ENCODE measurements at regions not wholly inside any gene's neighbourhood (a gene's known extent, or its start where the extent isn't known, plus 50 kb on each side); places are given as distances from the start of the nearest gene placed in this dataset.

DNA sequence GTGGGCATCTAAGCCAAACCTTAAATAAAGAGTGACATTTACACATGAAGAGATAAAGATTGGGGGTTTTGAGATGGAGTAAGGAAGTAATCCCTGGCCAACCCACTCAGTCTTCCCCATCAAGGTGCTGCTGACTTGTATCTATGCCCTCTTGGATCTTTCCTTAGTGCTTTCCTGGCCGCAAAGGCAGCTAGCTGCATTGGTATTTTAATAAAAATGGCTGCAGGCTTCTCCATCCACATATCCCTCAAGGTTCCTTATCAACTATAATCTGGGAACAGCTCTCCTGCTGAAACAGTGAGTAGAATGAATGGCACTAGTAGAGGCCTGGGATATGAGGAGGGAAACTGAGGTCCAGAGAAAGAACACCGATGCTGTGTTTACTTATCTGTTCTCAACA, 122.2 kb upstream of the ANKRD28 start:
- DNase-seq (no peak), ATAC-seq (replicated peaks in 1 of 4) (no peak)
- no peaks in the 10 kb centered on the region for H3K9me3 Mint-ChIP-seq
- ChIA-PET CTCF (interaction anchor here in 1 of 2 donors (0.6 kb wide), 1 partner anchor 294 kb away, joined by 4 read pairs; no protein-coding TSS in a partner anchor), POLR2A (no interaction called here)
- H3K4me1 Mint-ChIP-seq: no peaks in the 10 kb centered on the region
- peaks cover 0 to 2% of the 10 kb centered on the region in 2 donors for H3K27me3 Mint-ChIP-seq
- no CpG with 5 or more reads among the region's 2 CpGs for WGBS (ENCODE audit: insufficient coverage)
- no peak overlapping the region for H3K27ac Mint-ChIP-seq
- H3K4me3 ChIP-seq (ENCODE audit: control insufficient read depth in 1 of 2, extremely low read depth in 1 of 2, low read length in 1 of 2): no peak overlapping the region
- peaks cover 0 to 4% of the 10 kb centered on the region in 2 experiments for H3K27me3 ChIP-seq (replicated peaks in 1 of 2; ENCODE audit: control insufficient read depth in 2 of 2, extremely low read depth in 1 of 2, insufficient read depth in 2 of 2, low read length in 1 of 2)
- no peaks in the 10 kb centered on the region for H3K36me3 Mint-ChIP-seq
- no peak overlapping the region for H3K27ac ChIP-seq (ENCODE audit: low read length)
- no peaks in the 10 kb centered on the region for H3K4me1 ChIP-seq (ENCODE audit: control insufficient read depth in 1 of 2, extremely low read depth in 1 of 2, insufficient read depth in 2 of 2, low read length in 2 of 2)
- no peaks in the 10 kb centered on the region for H3K9me3 ChIP-seq
- H3K4me3 Mint-ChIP-seq: no peak overlapping the region
- no peaks in the 10 kb centered on the region for H3K36me3 ChIP-seq (ENCODE audit: control insufficient read depth in 2 of 2, extremely low read depth in 1 of 2, insufficient read depth in 1 of 2, low read length in 1 of 2)

DNA sequence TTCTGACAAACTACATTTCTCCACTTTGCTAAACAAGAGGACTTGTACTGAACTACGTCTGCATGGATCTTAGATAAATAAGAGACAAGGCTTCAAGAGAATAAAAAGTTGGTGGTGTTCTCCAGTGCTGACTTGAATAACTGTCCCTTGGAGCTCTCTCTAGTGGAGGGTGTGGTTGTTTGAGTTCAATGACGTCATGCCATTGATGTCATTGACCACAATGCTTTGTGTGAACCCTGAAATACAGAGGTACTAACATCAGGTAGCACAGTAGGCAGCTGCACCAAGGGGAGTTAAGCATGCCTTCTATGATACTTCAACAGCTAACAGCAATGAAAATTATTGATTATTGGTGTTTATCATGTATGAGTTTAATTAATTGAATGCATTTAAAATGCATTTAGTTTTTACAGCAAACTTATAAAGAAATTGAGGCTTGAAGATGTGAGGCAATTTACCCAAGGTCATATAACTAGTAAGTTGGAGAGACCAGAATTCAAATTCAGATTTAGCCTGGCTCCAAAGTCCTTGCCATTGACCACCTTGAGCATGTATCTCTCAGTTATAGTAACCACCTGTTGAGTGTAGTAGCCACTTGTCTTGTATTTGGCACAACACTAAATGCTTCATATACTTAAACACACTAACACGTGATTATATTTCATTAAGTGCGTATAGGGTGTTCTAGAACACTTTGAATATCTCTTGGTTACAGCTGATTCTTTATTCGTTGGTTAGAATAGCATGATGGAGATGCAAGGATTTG, 126.0 kb upstream of the ANKRD28 start:
- DNase-seq (peak in 2 of 35 experiments; percentile 1 to 32), ATAC-seq (replicated peaks in 1 of 4) (peak in 1 of 4 experiments; percentile 58)
- Histone ChIP-seq H3K4me1 (ENCODE audit: control insufficient read depth in 1 of 2, extremely low read depth in 1 of 2, insufficient read depth in 2 of 2, low read length in 2 of 2) (no peaks in the 10 kb centered on the region), H3K27me3 (replicated peaks in 1 of 2; ENCODE audit: control insufficient read depth in 2 of 2, extremely low read depth in 1 of 2, insufficient read depth in 2 of 2, low read length in 1 of 2) (no peaks in the 10 kb centered on the region), H3K36me3 (ENCODE audit: control insufficient read depth in 2 of 2, extremely low read depth in 1 of 2, insufficient read depth in 1 of 2, low read length in 1 of 2) (no peaks in the 10 kb centered on the region), H3K9me3 (no peaks in the 10 kb centered on the region), H3K27ac (ENCODE audit: low read length) (no peak overlapping the region), H3K4me3 (ENCODE audit: control insufficient read depth in 1 of 2, extremely low read depth in 1 of 2, low read length in 1 of 2) (no peak overlapping the region)
- POLR2A ChIA-PET: interaction anchor here in 1 of 2 donors (0.7 kb wide), 1 partner anchor 11 kb away, joined by 6 read pairs; no protein-coding TSS in a partner anchor
- 71% methylated on average over 1 of the region's 5 CpGs for WGBS (ENCODE audit: insufficient coverage)
- Mint-ChIP-seq H3K9me3 (no peaks in the 10 kb centered on the region), H3K4me3 (no peak overlapping the region), H3K36me3 (no peaks in the 10 kb centered on the region), H3K4me1 (no peaks in the 10 kb centered on the region), H3K27ac (no peak overlapping the region), H3K27me3 (peaks cover 4 to 9% of the 10 kb centered on the region in 2 donors)
- CTCF ChIA-PET: interaction anchor here (0.6 to 0.7 kb wide), 3 partner anchors 10 to 818 kb away, joined by 3 read pairs; no protein-coding TSS in a partner anchor

DNA sequence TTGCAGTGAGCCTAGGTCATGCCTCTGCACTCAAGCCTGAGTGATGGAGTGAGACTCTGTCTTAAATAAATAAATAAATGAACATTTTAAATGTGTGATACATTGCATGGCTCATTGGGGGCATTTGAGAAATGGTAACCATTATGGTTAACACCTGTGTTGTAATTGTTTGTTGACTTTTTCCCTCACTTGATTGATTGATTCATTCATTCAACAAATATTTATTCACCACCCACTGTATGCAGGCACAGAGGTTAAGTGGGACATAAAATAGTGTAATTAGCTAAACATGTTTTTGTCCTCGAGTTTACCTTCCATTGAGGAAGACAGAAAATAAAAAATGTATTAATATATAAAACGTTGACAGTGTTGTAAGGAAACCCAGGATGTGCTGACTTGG, 127.1 kb upstream of the ANKRD28 start:
- Histone ChIP-seq H3K36me3 (ENCODE audit: control insufficient read depth in 2 of 2, extremely low read depth in 1 of 2, insufficient read depth in 1 of 2, low read length in 1 of 2) (no peaks in the 10 kb centered on the region), H3K27ac (ENCODE audit: low read length) (no peak overlapping the region), H3K27me3 (replicated peaks in 1 of 2; ENCODE audit: control insufficient read depth in 2 of 2, extremely low read depth in 1 of 2, insufficient read depth in 2 of 2, low read length in 1 of 2) (no peaks in the 10 kb centered on the region), H3K9me3 (no peaks in the 10 kb centered on the region), H3K4me1 (ENCODE audit: control insufficient read depth in 1 of 2, extremely low read depth in 1 of 2, insufficient read depth in 2 of 2, low read length in 2 of 2) (no peaks in the 10 kb centered on the region), H3K4me3 (ENCODE audit: control insufficient read depth in 1 of 2, extremely low read depth in 1 of 2, low read length in 1 of 2) (no peak overlapping the region)
- no peak overlapping the region for H3K27ac Mint-ChIP-seq
- no peak overlapping the region for H3K4me3 Mint-ChIP-seq
- ChIA-PET POLR2A (no interaction called here), CTCF (no interaction called here)
- H3K27me3 Mint-ChIP-seq: peaks cover 4 to 9% of the 10 kb centered on the region in 2 donors
- ATAC-seq (replicated peaks in 1 of 4) (no peak), DNase-seq (no peak)
- no peaks in the 10 kb centered on the region for H3K4me1 Mint-ChIP-seq
- no peaks in the 10 kb centered on the region for H3K36me3 Mint-ChIP-seq
- 71% methylated on average over 1 of the region's 2 CpGs for WGBS (ENCODE audit: insufficient coverage)
- no peaks in the 10 kb centered on the region for H3K9me3 Mint-ChIP-seq

DNA sequence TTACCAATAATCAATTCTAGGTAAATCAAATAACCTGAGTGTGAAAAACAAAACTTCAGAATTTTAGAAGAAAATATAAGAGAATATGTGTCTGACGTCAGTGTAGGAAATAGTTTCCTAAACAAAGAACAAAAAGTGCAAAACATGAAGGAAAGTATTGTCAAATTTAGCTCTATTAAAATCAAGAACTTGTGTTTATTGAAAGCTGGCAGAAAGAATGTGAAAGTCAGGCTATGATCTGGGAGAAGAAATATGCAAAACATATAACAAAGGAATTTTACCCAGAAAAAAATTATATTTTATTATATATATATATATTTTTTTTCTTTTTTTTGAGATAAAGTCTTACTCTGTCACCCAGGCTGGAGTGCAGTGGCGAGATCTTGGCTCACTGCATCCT, 129.1 kb upstream of the ANKRD28 start:
- no peak overlapping the region for H3K4me3 Mint-ChIP-seq
- ChIA-PET POLR2A (no interaction called here), CTCF (no interaction called here)
- H3K27ac ChIP-seq (ENCODE audit: low read length): no peak overlapping the region
- H3K36me3 ChIP-seq (ENCODE audit: control insufficient read depth in 2 of 2, extremely low read depth in 1 of 2, insufficient read depth in 1 of 2, low read length in 1 of 2): no peaks in the 10 kb centered on the region
- H3K9me3 Mint-ChIP-seq: no peaks in the 10 kb centered on the region
- no CpG with 5 or more reads among the region's 2 CpGs for WGBS (ENCODE audit: insufficient coverage)
- no peak for DNase-seq
- no peaks in the 10 kb centered on the region for H3K9me3 ChIP-seq
- no peak for ATAC-seq (replicated peaks in 1 of 4)
- H3K4me3 ChIP-seq (ENCODE audit: control insufficient read depth in 1 of 2, extremely low read depth in 1 of 2, low read length in 1 of 2): no peak overlapping the region
- H3K27me3 ChIP-seq (replicated peaks in 1 of 2; ENCODE audit: control insufficient read depth in 2 of 2, extremely low read depth in 1 of 2, insufficient read depth in 2 of 2, low read length in 1 of 2): no peaks in the 10 kb centered on the region
- H3K4me1 Mint-ChIP-seq: no peaks in the 10 kb centered on the region
- H3K4me1 ChIP-seq (ENCODE audit: control insufficient read depth in 1 of 2, extremely low read depth in 1 of 2, insufficient read depth in 2 of 2, low read length in 2 of 2): no peaks in the 10 kb centered on the region
- H3K36me3 Mint-ChIP-seq: no peaks in the 10 kb centered on the region
- peaks cover 4 to 9% of the 10 kb centered on the region in 2 donors for H3K27me3 Mint-ChIP-seq
- H3K27ac Mint-ChIP-seq: no peak overlapping the region

DNA sequence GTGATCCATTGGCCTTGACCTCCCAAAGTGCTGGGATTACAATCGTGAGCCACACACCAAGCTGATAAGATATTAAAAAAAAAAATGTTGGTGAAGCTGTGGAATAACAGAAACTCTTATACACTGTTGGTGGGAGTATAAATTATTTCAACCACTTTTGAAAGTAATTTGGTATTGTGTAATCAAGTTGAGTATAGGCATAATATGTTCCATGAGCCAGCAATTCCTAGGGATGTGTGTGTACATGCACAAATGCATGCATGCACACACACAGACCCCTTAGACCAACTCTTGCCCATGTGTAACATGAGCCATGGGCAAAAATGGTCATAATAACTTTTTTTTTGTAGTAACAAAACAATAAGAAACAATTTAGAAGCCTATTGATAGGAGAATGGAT, 130.2 kb upstream of the ANKRD28 start:
- Mint-ChIP-seq H3K4me3 (no peak overlapping the region), H3K36me3 (no peaks in the 10 kb centered on the region), H3K4me1 (no peaks in the 10 kb centered on the region), H3K27me3 (peaks cover 4 to 9% of the 10 kb centered on the region in 2 donors), H3K9me3 (no peaks in the 10 kb centered on the region), H3K27ac (no peak overlapping the region)
- H3K4me1 ChIP-seq (ENCODE audit: control insufficient read depth in 1 of 2, extremely low read depth in 1 of 2, insufficient read depth in 2 of 2, low read length in 2 of 2): no peaks in the 10 kb centered on the region
- ATAC-seq (replicated peaks in 1 of 4): no peak
- ChIA-PET CTCF (no interaction called here), POLR2A (no interaction called here)
- H3K27me3 ChIP-seq (replicated peaks in 1 of 2; ENCODE audit: control insufficient read depth in 2 of 2, extremely low read depth in 1 of 2, insufficient read depth in 2 of 2, low read length in 1 of 2): no peaks in the 10 kb centered on the region
- no CpG with 5 or more reads among the region's 1 CpG for WGBS (ENCODE audit: insufficient coverage)
- DNase-seq: no peak
- no peak overlapping the region for H3K4me3 ChIP-seq (ENCODE audit: control insufficient read depth in 1 of 2, extremely low read depth in 1 of 2, low read length in 1 of 2)
- no peaks in the 10 kb centered on the region for H3K9me3 ChIP-seq
- no peaks in the 10 kb centered on the region for H3K36me3 ChIP-seq (ENCODE audit: control insufficient read depth in 2 of 2, extremely low read depth in 1 of 2, insufficient read depth in 1 of 2, low read length in 1 of 2)
- H3K27ac ChIP-seq (ENCODE audit: low read length): no peak overlapping the region

DNA sequence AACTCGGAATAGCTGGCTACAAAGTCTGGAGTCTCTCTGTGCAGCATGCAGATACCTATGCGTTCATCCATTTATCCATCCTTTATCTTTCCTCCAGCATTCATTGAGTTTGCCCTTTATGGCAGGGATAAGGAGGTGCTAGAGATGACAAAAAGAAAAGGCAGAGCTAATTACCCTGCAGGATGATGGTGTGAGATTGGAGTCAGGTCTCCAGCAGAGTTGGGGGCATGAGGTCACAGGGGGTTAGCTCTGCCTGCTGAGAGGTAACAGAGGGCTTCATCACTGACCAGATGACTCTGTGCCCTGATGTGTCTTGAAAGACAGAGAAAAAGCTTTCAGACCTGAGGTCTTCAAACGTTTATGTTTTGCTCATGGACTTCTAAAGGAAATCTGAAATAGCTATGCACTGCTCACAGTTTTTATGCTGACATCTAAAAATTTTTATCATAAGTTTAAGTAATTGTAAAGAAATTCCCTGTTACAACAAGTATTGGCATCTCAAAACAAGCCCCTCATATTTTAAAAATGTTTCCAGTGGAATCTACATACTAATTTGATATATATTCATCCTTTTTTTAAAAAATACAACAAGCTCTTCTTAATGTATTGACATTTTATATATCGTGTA, 132.3 kb upstream of the ANKRD28 start:
- H3K27ac Mint-ChIP-seq: no peak overlapping the region

More for the DNA sequence above, 132.3 kb upstream of the ANKRD28 start:
- Mint-ChIP-seq H3K4me3 (no peak overlapping the region), H3K4me1 (no peaks in the 10 kb centered on the region), H3K36me3 (no peaks in the 10 kb centered on the region), H3K27me3 (peaks cover 4 to 7% of the 10 kb centered on the region in 2 donors), H3K9me3 (no peaks in the 10 kb centered on the region)
- no peaks in the 10 kb centered on the region for H3K27me3 ChIP-seq (replicated peaks in 1 of 2; ENCODE audit: control insufficient read depth in 2 of 2, extremely low read depth in 1 of 2, insufficient read depth in 2 of 2, low read length in 1 of 2)
- H3K27ac ChIP-seq (ENCODE audit: low read length): no peak overlapping the region
- POLR2A ChIA-PET: no interaction called here
- CTCF ChIA-PET: no interaction called here
- no peaks in the 10 kb centered on the region for H3K9me3 ChIP-seq
- H3K36me3 ChIP-seq (ENCODE audit: control insufficient read depth in 2 of 2, extremely low read depth in 1 of 2, insufficient read depth in 1 of 2, low read length in 1 of 2): no peaks in the 10 kb centered on the region
- ATAC-seq (replicated peaks in 1 of 4) (no peak), DNase-seq (no peak)
- no peaks in the 10 kb centered on the region for H3K4me1 ChIP-seq (ENCODE audit: control insufficient read depth in 1 of 2, extremely low read depth in 1 of 2, insufficient read depth in 2 of 2, low read length in 2 of 2)
- WGBS (ENCODE audit: insufficient coverage): no CpG with 5 or more reads among the region's 4 CpGs
- no peak overlapping the region for H3K4me3 ChIP-seq (ENCODE audit: control insufficient read depth in 1 of 2, extremely low read depth in 1 of 2, low read length in 1 of 2)

Data from T-cell (primary cell).